ENCODE measurements at regions not wholly inside any gene's neighbourhood (a gene's known extent, or its start where the extent isn't known, plus 50 kb on each side); places are given as distances from the start of the nearest gene placed in this dataset.

DNA sequence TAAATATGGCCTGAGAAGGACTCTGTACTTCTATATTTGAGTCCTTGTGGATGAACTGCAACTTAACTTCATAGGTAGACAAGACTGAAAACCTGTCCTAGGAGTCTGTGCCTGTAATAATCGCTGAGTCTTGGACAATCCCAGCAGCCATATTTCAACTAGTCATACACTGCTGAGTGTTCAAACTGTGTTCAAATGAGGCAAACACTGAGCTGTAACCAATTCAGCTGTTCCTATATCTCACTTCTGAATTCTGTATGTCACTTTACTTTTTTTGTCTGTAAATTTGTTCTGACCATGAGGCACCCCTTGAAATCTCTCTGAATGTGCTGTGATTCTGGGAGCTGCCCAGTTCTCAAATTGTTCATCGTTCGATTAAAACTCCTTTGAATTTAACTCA, 72.4 kb downstream of the FOXF2 start:
- H3K27me3 ChIP-seq = no peaks in the 10 kb centered on the region
- H3K4me3 ChIP-seq = no peak overlapping the region
- no peak overlapping the region for H3K27ac ChIP-seq
- H3K9me3 ChIP-seq = no peaks in the 10 kb centered on the region
- H3K4me1 ChIP-seq = no peaks in the 10 kb centered on the region
- H3K36me3 ChIP-seq = no peaks in the 10 kb centered on the region
- TF ChIP-seq, protein P1, sequence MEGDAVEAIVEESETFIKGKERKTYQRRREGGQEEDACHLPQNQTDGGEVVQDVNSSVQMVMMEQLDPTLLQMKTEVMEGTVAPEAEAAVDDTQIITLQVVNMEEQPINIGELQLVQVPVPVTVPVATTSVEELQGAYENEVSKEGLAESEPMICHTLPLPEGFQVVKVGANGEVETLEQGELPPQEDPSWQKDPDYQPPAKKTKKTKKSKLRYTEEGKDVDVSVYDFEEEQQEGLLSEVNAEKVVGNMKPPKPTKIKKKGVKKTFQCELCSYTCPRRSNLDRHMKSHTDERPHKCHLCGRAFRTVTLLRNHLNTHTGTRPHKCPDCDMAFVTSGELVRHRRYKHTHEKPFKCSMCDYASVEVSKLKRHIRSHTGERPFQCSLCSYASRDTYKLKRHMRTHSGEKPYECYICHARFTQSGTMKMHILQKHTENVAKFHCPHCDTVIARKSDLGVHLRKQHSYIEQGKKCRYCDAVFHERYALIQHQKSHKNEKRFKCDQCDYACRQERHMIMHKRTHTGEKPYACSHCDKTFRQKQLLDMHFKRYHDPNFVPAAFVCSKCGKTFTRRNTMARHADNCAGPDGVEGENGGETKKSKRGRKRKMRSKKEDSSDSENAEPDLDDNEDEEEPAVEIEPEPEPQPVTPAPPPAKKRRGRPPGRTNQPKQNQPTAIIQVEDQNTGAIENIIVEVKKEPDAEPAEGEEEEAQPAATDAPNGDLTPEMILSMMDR (IDR thresholded peaks at IDR 0.05) = no peak
- no peak for TF ChIP-seq POLR2AphosphoS5 (IDR thresholded peaks at IDR 0.05; ENCODE audit: insufficient read depth in 1 of 2, low read depth in 1 of 2)
- TF ChIP-seq POLR2A (IDR thresholded peaks at IDR 0.05) = no peak
- intact Hi-C loops (cut with DNase I) = no loop called here
- DNase-seq (ENCODE audit: extremely low spot score in 2 of 2) = no peak

DNA sequence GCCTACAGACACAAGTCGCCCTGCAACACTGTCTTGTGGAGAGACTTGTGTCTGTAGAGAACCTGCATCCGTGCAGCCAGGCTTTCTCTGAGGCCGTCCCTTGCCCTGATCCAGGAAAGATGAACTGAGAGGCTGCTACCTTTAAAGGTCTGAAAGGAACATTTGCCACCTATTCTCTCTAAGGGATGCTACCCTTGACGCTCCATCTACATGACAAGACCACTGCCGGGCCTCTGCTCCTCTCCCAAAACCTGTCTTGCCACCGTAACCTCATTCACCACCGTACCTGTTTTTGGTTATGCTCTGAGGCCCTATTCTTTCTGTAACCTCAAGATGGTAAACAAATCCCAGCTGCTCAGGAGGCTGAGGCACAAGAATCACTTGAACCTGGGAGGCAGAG, 73.9 kb downstream of the FOXF2 start:
- Histone ChIP-seq H3K9me3 (no peaks in the 10 kb centered on the region), H3K27me3 (no peaks in the 10 kb centered on the region), H3K4me1 (no peaks in the 10 kb centered on the region), H3K4me3 (no peak overlapping the region), H3K36me3 (no peaks in the 10 kb centered on the region), H3K27ac (no peak overlapping the region)
- DNase-seq (ENCODE audit: extremely low spot score in 2 of 2) = no peak
- intact Hi-C loops (cut with DNase I) = no loop called here
- no peak for TF ChIP-seq POLR2AphosphoS5 (IDR thresholded peaks at IDR 0.05; ENCODE audit: insufficient read depth in 1 of 2, low read depth in 1 of 2)
- TF ChIP-seq, protein P1 (IDR thresholded peaks at IDR 0.05) = no peak
- TF ChIP-seq POLR2A (IDR thresholded peaks at IDR 0.05) = no peak

DNA sequence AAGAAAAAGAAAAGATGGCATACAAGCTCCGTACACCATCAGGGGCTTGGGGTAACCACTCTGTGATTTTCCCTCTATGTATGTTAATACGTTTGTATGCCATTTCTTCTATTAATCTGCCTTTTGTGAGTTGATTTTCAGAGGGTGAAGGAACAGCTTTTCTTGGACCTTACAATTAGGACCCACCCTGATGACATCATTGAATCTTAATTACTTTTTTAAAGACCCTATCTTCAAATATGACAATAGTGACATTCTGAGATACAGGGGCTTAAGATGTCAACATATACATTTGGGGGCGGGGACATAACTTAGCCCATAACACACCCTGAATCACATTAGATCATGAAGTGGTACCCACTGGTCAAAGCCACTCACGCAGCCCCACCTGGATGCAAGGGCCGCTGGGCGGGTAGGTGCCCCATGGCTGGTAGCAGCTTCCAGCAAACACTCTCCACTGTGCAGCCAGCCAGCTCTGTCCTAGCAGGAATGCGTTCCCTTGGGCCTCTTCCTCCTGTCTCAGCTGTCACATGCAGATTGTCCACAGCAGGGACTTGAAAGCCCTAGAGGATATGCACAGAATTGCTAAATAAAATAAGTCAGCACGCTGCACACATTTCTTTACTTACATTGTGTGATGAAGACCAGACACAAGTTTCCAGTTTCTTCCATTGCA, 74.5 kb downstream of the FOXF2 start:
- intact Hi-C loops (cut with DNase I) = no loop called here

DNA sequence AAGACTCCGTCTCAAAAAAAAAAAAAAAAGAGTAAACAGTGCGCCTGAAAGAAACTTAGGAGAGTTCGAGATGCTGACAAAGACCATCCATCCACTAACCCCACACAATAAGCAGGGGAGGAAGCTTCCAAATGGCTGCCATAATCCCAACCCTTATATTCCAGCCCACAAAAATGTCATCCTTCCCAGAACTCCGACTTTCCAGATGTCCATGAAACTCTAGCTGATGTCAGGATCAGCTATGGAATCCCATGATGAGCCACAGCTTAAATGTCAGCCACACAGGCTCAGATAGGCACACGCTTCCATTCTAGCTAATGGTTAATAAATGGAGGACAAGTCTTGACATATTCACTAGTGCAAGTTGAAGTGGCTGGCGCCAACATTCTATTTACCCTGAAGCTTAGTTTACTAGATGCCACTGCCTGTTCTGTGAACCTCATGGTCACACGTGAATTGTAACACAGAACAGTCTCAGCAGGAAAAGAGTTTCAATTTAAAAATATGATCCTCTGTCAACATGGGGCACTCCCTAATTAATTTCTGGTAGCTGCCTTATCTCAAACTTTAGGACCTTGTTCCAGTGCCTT, 75.5 kb downstream of the FOXF2 start:
- TF ChIP-seq POLR2AphosphoS5 (IDR thresholded peaks at IDR 0.05; ENCODE audit: insufficient read depth in 1 of 2, low read depth in 1 of 2) (no peak), POLR2A (IDR thresholded peaks at IDR 0.05) (no peak)
- TF ChIP-seq, protein P1 (IDR thresholded peaks at IDR 0.05) = no peak
- H3K27me3 ChIP-seq = no peaks in the 10 kb centered on the region
- no peak for DNase-seq (ENCODE audit: extremely low spot score in 2 of 2)
- no peaks in the 10 kb centered on the region for H3K36me3 ChIP-seq
- H3K27ac ChIP-seq = no peak overlapping the region
- no peak overlapping the region for H3K4me3 ChIP-seq
- H3K4me1 ChIP-seq = no peaks in the 10 kb centered on the region
- intact Hi-C loops (cut with DNase I) = no loop called here
- no peaks in the 10 kb centered on the region for H3K9me3 ChIP-seq

More for the DNA sequence above, 74.5 kb downstream of the FOXF2 start:
- TF ChIP-seq, protein P1 (IDR thresholded peaks at IDR 0.05) = no peak
- no peak for TF ChIP-seq POLR2AphosphoS5 (IDR thresholded peaks at IDR 0.05; ENCODE audit: insufficient read depth in 1 of 2, low read depth in 1 of 2)
- no peak for TF ChIP-seq POLR2A (IDR thresholded peaks at IDR 0.05)
- DNase-seq (ENCODE audit: extremely low spot score in 2 of 2) = no peak
- H3K9me3 ChIP-seq = no peaks in the 10 kb centered on the region
- H3K27me3 ChIP-seq = no peaks in the 10 kb centered on the region
- H3K4me1 ChIP-seq = no peaks in the 10 kb centered on the region
- no peak overlapping the region for H3K27ac ChIP-seq
- H3K4me3 ChIP-seq = no peak overlapping the region
- H3K36me3 ChIP-seq = no peaks in the 10 kb centered on the region

DNA sequence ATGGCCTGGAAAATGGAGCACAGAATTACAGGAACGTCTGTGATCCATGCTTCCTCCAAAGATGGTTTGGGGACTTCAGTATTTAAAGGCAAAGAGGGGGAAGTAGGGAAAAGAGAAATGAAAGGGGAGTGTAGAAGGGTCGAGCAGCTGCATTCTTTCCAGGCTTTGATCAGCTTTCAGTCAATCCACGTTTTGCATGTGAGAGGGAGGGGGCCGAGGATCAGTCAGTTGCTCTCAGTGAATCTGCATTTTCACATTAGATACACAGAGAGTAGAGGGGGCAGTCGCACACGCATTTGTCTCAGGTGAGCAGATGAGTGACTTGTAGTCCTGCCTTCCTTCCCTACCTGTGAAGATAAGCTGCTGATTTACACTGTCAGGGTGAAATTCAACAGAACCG, 78.8 kb downstream of the FOXF2 start:
- H3K4me3 ChIP-seq = no peak overlapping the region
- no peaks in the 10 kb centered on the region for H3K4me1 ChIP-seq
- no peak overlapping the region for H3K27ac ChIP-seq
- TF ChIP-seq POLR2A (IDR thresholded peaks at IDR 0.05) = no peak
- TF ChIP-seq, protein P1 (IDR thresholded peaks at IDR 0.05) = no peak
- no peak for TF ChIP-seq POLR2AphosphoS5 (IDR thresholded peaks at IDR 0.05; ENCODE audit: insufficient read depth in 1 of 2, low read depth in 1 of 2)
- H3K36me3 ChIP-seq = no peaks in the 10 kb centered on the region
- intact Hi-C loops (cut with DNase I) = no loop called here
- no peak for DNase-seq (ENCODE audit: extremely low spot score in 2 of 2)
- H3K9me3 ChIP-seq = no peaks in the 10 kb centered on the region
- no peaks in the 10 kb centered on the region for H3K27me3 ChIP-seq
